ENCODE measurements at regions not wholly inside any gene's neighbourhood (a gene's known extent, or its start where the extent isn't known, plus 50 kb on each side); places are given as distances from the start of the nearest gene placed in this dataset.

- no peak for TF ChIP-seq CTCF (IDR thresholded peaks at IDR 0.05)
These were observed 114.4 kb upstream of the NEBL start for GRCh38 chr10:21011433-21012018.

- TF ChIP-seq CTCF (IDR thresholded peaks at IDR 0.05) = no peak
These were observed 113.5 kb upstream of the NEBL start for GRCh38 chr10:21010615-21011014.

- TF ChIP-seq CTCF (IDR thresholded peaks at IDR 0.05) = no peak
These were observed 106.2 kb upstream of the NEBL start for GRCh38 chr10:21003240-21003822.

GRCh38 chr10:21002091-21002878 is 105.2 kb upstream of the NEBL start:
- no peak for TF ChIP-seq CTCF (IDR thresholded peaks at IDR 0.05)

GRCh38 chr10:20999699-21000098 is 102.6 kb upstream of the NEBL start:
- TF ChIP-seq CTCF (IDR thresholded peaks at IDR 0.05) = no peak

GRCh38 chr10:20998036-20998435 is 100.9 kb upstream of the NEBL start:
- no peak for TF ChIP-seq CTCF (IDR thresholded peaks at IDR 0.05)

- TF ChIP-seq CTCF (IDR thresholded peaks at IDR 0.05) = no peak
These were observed 98.2 kb upstream of the NEBL start for GRCh38 chr10:20995123-20995987.

Measured in LNCAP (cell line).